Mesendoderm (in vitro differentiated cells): ENCODE measurements at regions not wholly inside any gene's neighbourhood (a gene's known extent, or its start where the extent isn't known, plus 50 kb on each side); places are given as distances from the start of the nearest gene placed in this dataset.

Experiments used
- DNase-seq: peaks from one replicate; pipeline ENCODE4 v3.0.0; 2013
- H2AK5ac ChIP-seq: 2 replicates; pipeline ENCODE4 v1.6.1; 2013; ENCODE audit warnings: low read length, inconsistent platforms
- H2BK120ac ChIP-seq: 2 replicates; pipeline ENCODE4 v1.6.1; 2013; ENCODE audit warnings: low read depth, mild to moderate bottlenecking, low read length, moderate library complexity, mixed read lengths
- H2BK15ac ChIP-seq: replicated peaks from 2 replicates; pipeline ENCODE4 v1.6.1; 2013; ENCODE audit warnings: low read depth, mild to moderate bottlenecking, moderate library complexity
- H2BK5ac ChIP-seq: 2 replicates; pipeline ENCODE4 v1.6.1; 2013; ENCODE audit warnings: low read length, inconsistent platforms
- H3K18ac ChIP-seq: 2 replicates; pipeline ENCODE4 v1.6.1; 2013; ENCODE audit warnings: mild to moderate bottlenecking, low read length, mixed read lengths
- H3K23ac ChIP-seq: one replicate; pipeline ENCODE4 v1.6.1; 2013; ENCODE audit warnings: low read length
- H3K27ac ChIP-seq: 2 replicates; pipeline ENCODE4 v1.5.1; 2013; ENCODE audit warnings: low read depth, mild to moderate bottlenecking, inconsistent platforms, low read length, moderate library complexity
- H3K27me3 ChIP-seq: 2 replicates; pipeline ENCODE4 v1.6.1; 2013; ENCODE audit warnings: low read length, control low read depth, mild to moderate bottlenecking, inconsistent platforms; ENCODE audit not compliant: insufficient read depth, poor library complexity
- H3K36me3 ChIP-seq: 2 replicates; pipeline ENCODE4 v1.6.1; 2013; ENCODE audit warnings: low read length, inconsistent platforms; ENCODE audit not compliant: control insufficient read depth, insufficient read depth
- H3K4ac ChIP-seq: one replicate; pipeline ENCODE4 v1.6.1; 2013; ENCODE audit warnings: low read depth, mild to moderate bottlenecking, low read length, moderate library complexity
- H3K4me1 ChIP-seq: 2 replicates; pipeline ENCODE4 v1.6.1; 2013; ENCODE audit warnings: low read depth, low read length, inconsistent platforms; ENCODE audit not compliant: control insufficient read depth
- H3K4me2 ChIP-seq: 2 replicates; pipeline ENCODE4 v1.6.1; 2013; ENCODE audit warnings: low read length
- H3K4me3 ChIP-seq: 2 replicates; pipeline ENCODE4 v1.5.1; 2013; ENCODE audit warnings: mild to moderate bottlenecking, low read length
- H3K56ac ChIP-seq: one replicate; pipeline ENCODE4 v1.6.1; 2013; ENCODE audit warnings: low read length
- H3K79me1 ChIP-seq: 2 replicates; pipeline ENCODE4 v1.6.1; 2013; ENCODE audit warnings: low read length, inconsistent platforms
- H3K79me2 ChIP-seq: 2 replicates; pipeline ENCODE4 v1.6.1; 2013; ENCODE audit warnings: mild to moderate bottlenecking, low read length; ENCODE audit not compliant: control insufficient read depth, insufficient read depth
- H3K9ac ChIP-seq: 2 replicates; pipeline ENCODE4 v1.6.1; 2013; ENCODE audit warnings: low read length, inconsistent platforms
- H4K5ac ChIP-seq: one replicate; pipeline ENCODE4 v1.6.1; 2013; ENCODE audit warnings: low read length
- H4K8ac ChIP-seq: one replicate; pipeline ENCODE4 v1.6.1; 2013; ENCODE audit warnings: low read depth, mild to moderate bottlenecking, control low read depth, low read length, moderate library complexity
- WGBS: extraction: QIAGEN DNeasy Blood & Tissue Kit; methylation state at CpG from one replicate; pipeline ENCODE4 v1.1.7; 2013; ENCODE audit warnings: low lambda C conversion rate, missing lambda C conversion rate; ENCODE audit not compliant: insufficient coverage; ENCODE audit errors: extremely low coverage; 5-methylcytosine and 5-hydroxymethylcytosine counted together

GRCh38 chr9:106707738-106708474 is 155.1 kb upstream of the ZNF462 start:
- Histone ChIP-seq H3K4me3 (no peak overlapping the region), H3K79me1 (no peaks in the 10 kb centered on the region), H2BK120ac (no peak overlapping the region), H2BK5ac (no peak overlapping the region), H3K56ac (no peak overlapping the region), H3K27ac (no peak overlapping the region), H3K23ac (no peak overlapping the region), H4K8ac (no peak overlapping the region), H3K36me3 (no peaks in the 10 kb centered on the region), H2BK15ac (no peak overlapping the region), H4K5ac (no peak overlapping the region), H3K18ac (no peak overlapping the region), H3K27me3 (no peaks in the 10 kb centered on the region), H3K4me1 (no peaks in the 10 kb centered on the region), H3K4me2 (no peak overlapping the region), H3K9ac (no peak overlapping the region), H3K4ac (no peak overlapping the region), H2AK5ac (no peak overlapping the region), H3K79me2 (no peaks in the 10 kb centered on the region)
- WGBS: no CpG with 5 or more reads among the region's 13 CpGs
- no peak for DNase-seq

GRCh38 chr9:106708475-106709146 is 154.4 kb upstream of the ZNF462 start:
- no CpG with 5 or more reads among the region's 3 CpGs for WGBS
- Histone ChIP-seq H3K79me1 (no peaks in the 10 kb centered on the region), H3K36me3 (no peaks in the 10 kb centered on the region), H2AK5ac (no peak overlapping the region), H4K5ac (no peak overlapping the region), H3K79me2 (no peaks in the 10 kb centered on the region), H2BK120ac (no peak overlapping the region), H3K23ac (no peak overlapping the region), H2BK15ac (no peak overlapping the region), H2BK5ac (no peak overlapping the region), H3K56ac (no peak overlapping the region), H3K4me2 (no peak overlapping the region), H3K4me3 (no peak overlapping the region), H3K18ac (no peak overlapping the region), H3K4ac (no peak overlapping the region), H4K8ac (no peak overlapping the region), H3K27ac (no peak overlapping the region), H3K9ac (no peak overlapping the region), H3K4me1 (no peaks in the 10 kb centered on the region), H3K27me3 (no peaks in the 10 kb centered on the region)
- DNase-seq: no peak

- H3K4ac ChIP-seq: no peak overlapping the region
- no peak overlapping the region for H2BK120ac ChIP-seq
- H4K8ac ChIP-seq: no peak overlapping the region
- no peak overlapping the region for H3K56ac ChIP-seq
- H3K9ac ChIP-seq: no peak overlapping the region
- H2BK5ac ChIP-seq: no peak overlapping the region
- H3K36me3 ChIP-seq: no peaks in the 10 kb centered on the region
- H3K4me3 ChIP-seq: no peak overlapping the region
- H3K79me2 ChIP-seq: no peaks in the 10 kb centered on the region
- H4K5ac ChIP-seq: no peak overlapping the region
- no peak overlapping the region for H2BK15ac ChIP-seq
- no CpG with 5 or more reads among the region's 4 CpGs for WGBS
- no peak overlapping the region for H3K4me2 ChIP-seq
- no peak overlapping the region for H3K18ac ChIP-seq
- no peaks in the 10 kb centered on the region for H3K27me3 ChIP-seq
- no peak for DNase-seq
- no peaks in the 10 kb centered on the region for H3K79me1 ChIP-seq
- H3K4me1 ChIP-seq: no peaks in the 10 kb centered on the region
- H3K23ac ChIP-seq: no peak overlapping the region
- no peak overlapping the region for H3K27ac ChIP-seq
- no peak overlapping the region for H2AK5ac ChIP-seq
These were observed 150.7 kb upstream of the ZNF462 start for GRCh38 chr9:106712279-106712678.

GRCh38 chr9:106713206-106713605 is 149.8 kb upstream of the ZNF462 start:
- H3K56ac ChIP-seq: no peak overlapping the region
- H2AK5ac ChIP-seq: no peak overlapping the region
- H3K9ac ChIP-seq: no peak overlapping the region
- no peaks in the 10 kb centered on the region for H3K27me3 ChIP-seq
- no peak overlapping the region for H3K4ac ChIP-seq
- no peak overlapping the region for H4K8ac ChIP-seq
- no peak overlapping the region for H2BK120ac ChIP-seq
- no peak overlapping the region for H3K27ac ChIP-seq
- H4K5ac ChIP-seq: no peak overlapping the region
- H3K23ac ChIP-seq: no peak overlapping the region
- no peak overlapping the region for H3K4me3 ChIP-seq
- no peak overlapping the region for H3K18ac ChIP-seq
- no peaks in the 10 kb centered on the region for H3K36me3 ChIP-seq
- no peaks in the 10 kb centered on the region for H3K79me1 ChIP-seq
- no CpG with 5 or more reads among the region's 3 CpGs for WGBS
- no peak overlapping the region for H2BK15ac ChIP-seq
- no peak overlapping the region for H3K4me2 ChIP-seq
- H3K4me1 ChIP-seq: peaks cover 3% of the 10 kb centered on the region
- DNase-seq: no peak
- H3K79me2 ChIP-seq: no peaks in the 10 kb centered on the region
- H2BK5ac ChIP-seq: no peak overlapping the region

- Histone ChIP-seq H3K27ac (no peak overlapping the region), H3K4me3 (no peak overlapping the region), H3K4ac (no peak overlapping the region), H3K23ac (no peak overlapping the region), H2BK120ac (no peak overlapping the region), H3K36me3 (no peaks in the 10 kb centered on the region), H2BK5ac (no peak overlapping the region), H4K5ac (no peak overlapping the region), H3K9ac (no peak overlapping the region), H3K79me2 (no peaks in the 10 kb centered on the region), H3K56ac (no peak overlapping the region), H4K8ac (no peak overlapping the region), H2AK5ac (no peak overlapping the region), H3K4me1 (peaks cover 3% of the 10 kb centered on the region), H3K18ac (no peak overlapping the region), H3K27me3 (no peaks in the 10 kb centered on the region), H3K4me2 (no peak overlapping the region), H3K79me1 (no peaks in the 10 kb centered on the region), H2BK15ac (no peak overlapping the region)
- no peak for DNase-seq
- WGBS: no CpG with 5 or more reads among the region's 1 CpG
These were observed 146.1 kb upstream of the ZNF462 start for GRCh38 chr9:106716820-106717219.
